Kidney glomerular epithelial cell (primary cell): ENCODE measurements at regions not wholly inside any gene's neighbourhood (a gene's known extent, or its start where the extent isn't known, plus 50 kb on each side); places are given as distances from the start of the nearest gene placed in this dataset.
A peak's percentile ranks its signal among the peaks of the same experiment; 100 is the strongest.

ENCODE experiments used
- DNase-seq: peaks from one replicate; lab custom pipeline; 2025; lab: John Stamatoyannopoulos, UW

DNA sequence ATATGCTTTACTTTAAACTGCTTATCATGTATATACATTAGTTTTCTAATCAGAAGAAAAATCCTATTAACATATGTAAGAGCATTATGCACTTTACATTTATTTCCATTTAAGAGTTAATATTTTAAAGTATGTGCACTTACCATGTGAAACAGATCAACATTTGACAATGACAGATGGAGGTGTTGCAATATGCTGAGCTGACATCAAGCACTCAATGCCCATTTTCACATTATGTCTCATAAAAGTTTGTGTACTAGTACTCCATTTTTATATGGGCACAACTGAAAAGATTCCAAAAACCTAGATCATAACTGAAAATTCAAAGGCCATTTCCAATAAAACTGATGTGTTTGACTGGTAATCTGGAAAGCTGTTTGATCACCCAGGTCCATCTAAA, 420.9 kb upstream of the SOX9 start:
- DNase-seq, result no peak

GRCh38 chr17:71703701-71704100, 417.1 kb upstream of the SOX9 start:
- no peak for DNase-seq

GRCh38 chr17:71709271-71709890, 411.4 kb upstream of the SOX9 start:
- DNase-seq, result no peak

DNA sequence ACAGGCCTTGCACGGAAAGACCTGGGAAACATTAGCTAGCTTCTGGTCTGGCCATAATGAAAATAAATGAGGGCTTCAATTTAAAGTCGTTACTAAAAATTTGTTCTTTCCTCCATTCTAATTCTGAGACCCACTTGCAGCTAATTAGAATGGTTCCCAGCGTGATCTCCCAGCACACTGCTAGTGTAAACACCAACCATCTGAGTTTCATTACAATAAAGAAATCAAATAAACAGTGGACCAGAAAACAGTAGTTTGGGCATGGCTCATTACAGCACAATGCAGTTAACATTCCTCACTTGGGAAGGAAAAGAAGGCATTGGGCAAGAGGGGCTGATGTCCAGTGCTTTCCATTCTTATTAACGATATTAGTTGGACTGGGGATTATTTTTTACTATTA, 410.9 kb upstream of the SOX9 start:
- no peak for DNase-seq

- DNase-seq, result no peak
These were observed 410.0 kb upstream of the SOX9 start for GRCh38 chr17:71710816-71711215.

DNA sequence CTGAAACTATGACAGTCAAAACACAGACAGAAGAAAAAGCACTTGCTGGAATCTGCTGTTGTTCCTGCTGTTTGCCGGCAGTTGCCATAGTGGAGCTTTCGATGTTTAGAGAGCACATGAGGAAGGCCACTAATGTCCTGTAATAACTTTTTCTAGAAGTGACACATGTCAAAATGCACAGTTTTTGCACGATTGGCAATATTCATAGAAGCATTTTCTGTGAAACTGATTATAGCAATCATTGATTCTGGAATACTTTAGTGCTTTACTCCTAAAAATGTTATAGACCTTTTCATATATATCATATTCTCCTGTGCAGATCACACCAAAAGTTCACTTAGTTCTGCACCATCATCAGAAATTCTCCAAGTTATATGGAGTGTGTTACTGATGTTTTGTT, 407.0 kb upstream of the SOX9 start:
- no peak for DNase-seq

DNA sequence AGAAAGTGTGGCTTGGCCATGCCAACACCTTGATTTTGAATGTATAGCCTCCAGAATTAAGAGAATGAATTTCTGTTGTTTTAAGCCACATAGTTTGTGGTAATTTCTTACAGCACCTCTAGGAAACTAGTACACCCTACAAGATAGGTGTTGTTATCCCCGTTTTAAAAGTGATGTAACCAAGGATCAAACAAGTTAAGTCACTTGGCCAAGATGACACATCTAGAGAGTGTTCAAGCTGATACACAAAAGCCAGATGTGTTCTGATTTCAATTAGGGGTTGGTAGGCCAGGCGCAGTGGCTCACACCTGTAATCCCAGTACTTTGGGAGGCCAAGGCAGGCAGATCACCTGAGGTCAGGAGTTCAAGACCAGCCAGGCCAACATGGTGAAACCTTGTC, 396.5 kb upstream of the SOX9 start:
- no peak for DNase-seq

GRCh38 chr17:71725811-71726210, 395.0 kb upstream of the SOX9 start:
- no peak for DNase-seq

DNA sequence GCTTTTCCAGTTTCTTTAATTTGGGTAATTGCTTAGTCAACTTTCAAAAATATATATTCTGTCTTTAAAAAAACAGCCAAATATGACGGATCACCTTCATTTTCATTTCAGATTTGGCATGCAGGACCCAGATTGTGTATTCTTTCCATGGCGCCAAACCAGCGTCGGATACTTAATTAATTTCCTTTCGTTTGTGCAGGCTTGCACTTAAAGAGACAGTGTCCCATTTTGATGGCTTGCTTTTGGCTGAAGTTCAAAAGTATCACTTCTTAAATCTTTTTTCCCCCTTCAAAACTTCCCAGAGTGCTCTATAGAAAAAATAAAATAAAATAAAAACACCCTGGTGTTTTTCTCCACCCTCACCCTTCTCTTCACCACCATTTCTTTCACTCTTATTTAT, 394.5 kb upstream of the SOX9 start:
- DNase-seq, result no peak

GRCh38 chr17:71727292-71727691, 393.5 kb upstream of the SOX9 start:
- DNase-seq, result no peak

DNA sequence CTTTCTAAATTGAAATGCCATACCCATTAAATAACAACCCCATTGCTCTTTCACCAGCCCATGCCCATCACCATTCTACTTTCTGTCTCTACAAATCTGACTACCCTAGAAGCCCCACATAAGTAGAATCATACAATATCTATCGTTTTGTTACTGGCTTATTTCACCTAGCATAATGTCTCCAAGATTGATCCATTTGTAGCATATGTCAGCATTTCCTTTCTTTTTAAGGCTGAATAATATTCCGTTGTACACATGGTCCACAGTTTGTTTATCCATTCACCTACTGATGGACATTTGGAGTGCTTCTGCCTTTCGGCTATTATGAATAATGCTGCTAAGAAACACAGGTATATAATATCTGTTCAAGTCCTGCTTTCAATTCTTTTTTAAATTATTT, 393.1 kb upstream of the SOX9 start:
- DNase-seq, result no peak

DNA sequence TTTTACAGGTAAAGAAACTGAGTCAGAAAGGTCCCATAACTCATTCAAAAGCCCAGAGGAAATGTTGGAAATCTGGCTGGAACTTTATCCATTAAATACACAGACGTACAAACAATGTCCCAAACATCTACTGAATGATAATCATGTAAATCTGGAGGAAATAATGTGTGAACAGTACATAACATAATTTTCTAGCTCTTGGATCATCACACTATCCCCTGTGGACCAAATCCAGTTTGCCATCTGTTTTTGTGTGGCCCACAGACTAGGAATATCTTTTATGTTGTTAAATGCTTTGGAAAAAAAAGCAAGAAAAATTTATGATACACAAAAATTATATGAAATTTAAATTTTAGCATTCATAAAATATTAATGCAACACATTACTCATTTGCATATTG, 389.9 kb upstream of the SOX9 start:
- no peak for DNase-seq

GRCh38 chr17:71735893-71736292, 384.9 kb upstream of the SOX9 start:
- DNase-seq, result no peak

DNA sequence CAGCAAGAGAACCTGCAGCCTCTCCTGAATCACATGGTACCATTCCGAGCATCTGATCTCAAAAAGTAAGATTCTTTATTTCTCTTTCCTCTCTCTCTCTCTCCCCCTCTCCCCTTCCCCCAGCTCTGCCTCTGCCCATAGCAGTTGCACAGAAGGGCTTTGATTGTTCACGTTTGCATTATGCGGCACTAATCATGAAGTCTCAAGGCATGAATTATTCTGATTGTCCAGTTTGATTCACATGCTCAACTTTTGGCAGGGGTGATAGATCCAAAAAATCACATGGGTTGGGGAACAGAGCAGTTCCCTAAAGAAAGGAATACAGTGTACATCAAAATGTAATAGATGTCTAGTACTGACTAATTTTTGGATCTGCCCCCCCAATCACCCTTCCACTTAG, 380.0 kb upstream of the SOX9 start:
- DNase-seq, result no peak

GRCh38 chr17:71741836-71742235, 379.0 kb upstream of the SOX9 start:
- peak; percentile 2 for DNase-seq

DNA sequence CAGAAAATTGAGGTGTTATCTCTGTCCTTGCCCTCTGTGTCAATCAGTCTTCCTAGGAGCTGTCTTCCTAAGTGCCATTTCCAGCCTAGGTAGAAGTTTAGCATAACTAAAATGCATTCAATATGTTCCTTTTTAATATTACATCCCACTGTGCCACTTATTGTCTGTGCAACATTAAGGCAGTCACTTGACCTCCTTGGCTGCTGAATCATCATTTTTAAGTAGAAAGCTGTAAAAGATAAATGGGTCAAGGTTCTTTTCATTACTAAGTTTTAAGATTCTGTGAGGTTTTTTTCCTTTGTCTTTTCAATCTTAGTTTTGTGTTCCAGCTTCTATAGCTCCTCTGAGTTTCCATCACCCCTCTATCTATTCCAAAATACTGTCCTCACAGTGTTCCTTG, 371.9 kb upstream of the SOX9 start:
- no peak for DNase-seq

DNA sequence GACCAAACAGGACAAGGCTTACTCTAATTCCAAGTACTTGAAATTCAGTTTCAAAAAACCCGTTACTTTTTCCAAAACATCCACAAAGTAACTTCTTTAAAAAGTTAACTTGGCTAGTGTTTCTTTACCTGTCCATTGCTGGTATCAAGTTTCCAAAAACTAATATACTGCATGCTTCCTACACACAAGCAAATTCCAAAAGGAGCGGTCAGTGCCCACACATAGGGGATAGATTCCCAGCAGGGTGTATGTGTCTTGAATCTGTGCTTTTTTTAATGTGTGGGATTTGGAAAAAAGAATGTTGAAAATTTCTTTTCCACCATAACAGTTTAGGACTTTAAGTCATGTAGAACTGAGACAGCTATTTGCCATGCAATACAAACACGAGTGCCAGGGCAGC, 367.8 kb upstream of the SOX9 start:
- no peak for DNase-seq

- DNase-seq, result no peak
These were observed 363.7 kb upstream of the SOX9 start for GRCh38 chr17:71757156-71757555.

GRCh38 chr17:71757956-71758355, 362.9 kb upstream of the SOX9 start:
- no peak for DNase-seq

DNA sequence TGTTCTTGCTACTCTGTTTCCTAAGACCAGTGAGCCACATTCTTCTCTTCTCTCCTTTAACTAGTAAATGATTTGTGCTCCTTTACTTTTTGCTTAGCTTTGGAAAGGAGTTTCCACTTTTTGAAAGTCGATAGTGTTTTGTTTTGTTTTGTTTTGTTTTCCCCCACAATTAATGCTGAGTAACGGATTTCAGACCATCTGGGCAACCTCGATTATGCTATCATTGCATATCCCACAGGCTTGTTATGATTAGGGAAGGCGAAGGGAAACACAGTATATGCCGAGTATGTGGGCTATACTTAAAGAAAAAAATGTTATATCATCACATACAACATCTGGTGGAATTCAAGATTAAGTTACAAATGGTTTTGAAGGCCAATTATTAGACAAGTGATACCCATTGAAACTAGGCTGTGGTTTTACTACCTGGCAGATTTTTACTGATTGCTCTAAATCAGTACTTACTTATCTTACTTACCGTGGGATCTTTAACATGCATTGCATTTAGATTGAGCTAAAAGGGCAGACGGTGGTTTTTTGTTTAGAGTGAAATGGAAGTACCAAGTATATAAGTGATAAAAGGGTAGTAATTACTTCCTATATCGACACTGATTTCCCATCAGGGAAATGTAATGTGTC, 361.3 kb upstream of the SOX9 start:
- no peak for DNase-seq

DNA sequence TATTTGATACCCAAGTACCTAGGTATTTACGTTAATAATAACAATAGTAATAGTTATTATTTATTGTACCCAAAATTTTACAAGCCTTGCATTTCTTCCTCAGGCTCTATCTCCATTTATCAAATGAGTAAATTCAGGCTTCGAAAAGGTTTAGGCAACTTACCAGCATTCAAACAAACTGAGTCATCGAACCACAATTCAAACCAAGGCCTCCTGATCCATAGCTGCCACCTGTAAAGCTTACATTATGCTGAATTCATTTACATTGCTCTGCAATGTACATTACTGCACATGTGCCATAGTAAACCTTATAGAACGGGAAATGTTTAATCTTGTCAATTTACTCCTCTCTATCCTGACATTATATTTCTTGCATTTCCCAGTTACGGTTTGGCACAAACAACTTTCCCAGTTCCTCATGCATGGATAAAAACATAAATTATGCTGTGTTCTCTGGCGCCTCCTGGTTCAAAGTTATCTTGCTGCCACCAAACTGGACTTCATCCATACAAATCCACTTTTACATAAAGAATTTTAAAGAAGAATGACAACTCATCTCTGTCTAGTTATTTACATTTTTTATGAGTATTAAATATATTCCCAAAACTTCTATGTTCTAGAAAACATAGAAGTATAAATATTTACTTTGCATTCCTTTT, 360.6 kb upstream of the SOX9 start:
- DNase-seq, result no peak

GRCh38 chr17:71762526-71762925, 358.3 kb upstream of the SOX9 start:
- no peak for DNase-seq

GRCh38 chr17:71764505-71764904, 356.3 kb upstream of the SOX9 start:
- no peak for DNase-seq

- peak; percentile 67 for DNase-seq
These were observed 355.4 kb upstream of the SOX9 start for GRCh38 chr17:71765437-71765836.
